ENCODE measurements at regions not wholly inside any gene's neighbourhood (a gene's known extent, or its start where the extent isn't known, plus 50 kb on each side); places are given as distances from the start of the nearest gene placed in this dataset.

- Mint-ChIP-seq H3K36me3 (no peaks in the 10 kb centered on the region), H3K4me3 (no peak overlapping the region), H3K27ac (no peak overlapping the region), H3K27me3 (peaks cover 2% of the 10 kb centered on the region), H3K9me3 (ENCODE audit: low read depth) (no peaks in the 10 kb centered on the region), H3K4me1 (ENCODE audit: low read depth) (no peaks in the 10 kb centered on the region)
Measured at GRCh38 chr1:55955016-55955621, 624.2 kb downstream of the PLPP3 start.

GRCh38 chr1:55951291-55951690 is 628.1 kb downstream of the PLPP3 start:
- peaks cover 5% of the 10 kb centered on the region for H3K27me3 Mint-ChIP-seq
- no peaks in the 10 kb centered on the region for H3K4me1 Mint-ChIP-seq (ENCODE audit: low read depth)
- H3K9me3 Mint-ChIP-seq (ENCODE audit: low read depth): no peaks in the 10 kb centered on the region
- no peak overlapping the region for H3K27ac Mint-ChIP-seq
- H3K36me3 Mint-ChIP-seq: no peaks in the 10 kb centered on the region
- H3K4me3 Mint-ChIP-seq: no peak overlapping the region

- Mint-ChIP-seq H3K4me3 (no peak overlapping the region), H3K9me3 (ENCODE audit: low read depth) (no peaks in the 10 kb centered on the region), H3K27me3 (peaks cover 2% of the 10 kb centered on the region), H3K27ac (no peak overlapping the region), H3K4me1 (ENCODE audit: low read depth) (no peaks in the 10 kb centered on the region), H3K36me3 (no peaks in the 10 kb centered on the region)
Measured at GRCh38 chr1:55947446-55947845, 631.9 kb downstream of the PLPP3 start.

GRCh38 chr1:55943721-55944435 is 635.5 kb downstream of the PLPP3 start:
- Mint-ChIP-seq H3K4me1 (ENCODE audit: low read depth) (no peaks in the 10 kb centered on the region), H3K27me3 (no peaks in the 10 kb centered on the region), H3K27ac (no peak overlapping the region), H3K36me3 (no peaks in the 10 kb centered on the region), H3K9me3 (ENCODE audit: low read depth) (no peaks in the 10 kb centered on the region), H3K4me3 (no peak overlapping the region)

- Mint-ChIP-seq H3K4me3 (no peak overlapping the region), H3K27ac (no peak overlapping the region), H3K9me3 (ENCODE audit: low read depth) (no peaks in the 10 kb centered on the region), H3K36me3 (no peaks in the 10 kb centered on the region), H3K27me3 (no peaks in the 10 kb centered on the region), H3K4me1 (ENCODE audit: low read depth) (no peaks in the 10 kb centered on the region)
Measured at GRCh38 chr1:55943012-55943411, 636.4 kb downstream of the PLPP3 start.

GRCh38 chr1:55939866-55940265 is 639.5 kb downstream of the PLPP3 start:
- Mint-ChIP-seq H3K4me1 (ENCODE audit: low read depth) (no peaks in the 10 kb centered on the region), H3K4me3 (no peak overlapping the region), H3K27ac (no peak overlapping the region), H3K36me3 (no peaks in the 10 kb centered on the region), H3K27me3 (no peaks in the 10 kb centered on the region), H3K9me3 (ENCODE audit: low read depth) (peaks cover 8% of the 10 kb centered on the region)

GRCh38 chr1:55938861-55939260 is 640.5 kb downstream of the PLPP3 start:
- Mint-ChIP-seq H3K27ac (no peak overlapping the region), H3K4me1 (ENCODE audit: low read depth) (no peaks in the 10 kb centered on the region), H3K36me3 (no peaks in the 10 kb centered on the region), H3K27me3 (no peaks in the 10 kb centered on the region), H3K9me3 (ENCODE audit: low read depth) (peaks cover 8% of the 10 kb centered on the region), H3K4me3 (no peak overlapping the region)

GRCh38 chr1:55938376-55938850 is 641.0 kb downstream of the PLPP3 start:
- peaks cover 8% of the 10 kb centered on the region for H3K9me3 Mint-ChIP-seq (ENCODE audit: low read depth)
- no peak overlapping the region for H3K27ac Mint-ChIP-seq
- H3K4me3 Mint-ChIP-seq: no peak overlapping the region
- H3K27me3 Mint-ChIP-seq: no peaks in the 10 kb centered on the region
- H3K4me1 Mint-ChIP-seq (ENCODE audit: low read depth): no peaks in the 10 kb centered on the region
- H3K36me3 Mint-ChIP-seq: no peaks in the 10 kb centered on the region

- Mint-ChIP-seq H3K27me3 (no peaks in the 10 kb centered on the region), H3K27ac (no peak overlapping the region), H3K9me3 (ENCODE audit: low read depth) (peaks cover 8% of the 10 kb centered on the region), H3K4me3 (no peak overlapping the region), H3K36me3 (no peaks in the 10 kb centered on the region), H3K4me1 (ENCODE audit: low read depth) (no peaks in the 10 kb centered on the region)
Measured at GRCh38 chr1:55937840-55938375, 641.5 kb downstream of the PLPP3 start.

GRCh38 chr1:55935236-55935635 is 644.1 kb downstream of the PLPP3 start:
- Mint-ChIP-seq H3K4me1 (ENCODE audit: low read depth) (no peaks in the 10 kb centered on the region), H3K9me3 (ENCODE audit: low read depth) (peaks cover 8% of the 10 kb centered on the region), H3K36me3 (no peaks in the 10 kb centered on the region), H3K27ac (no peak overlapping the region), H3K27me3 (peaks cover 3% of the 10 kb centered on the region), H3K4me3 (no peak overlapping the region)

GRCh38 chr1:55932402-55932801 is 647.0 kb downstream of the PLPP3 start:
- Mint-ChIP-seq H3K4me1 (ENCODE audit: low read depth) (no peaks in the 10 kb centered on the region), H3K27me3 (peaks cover 3% of the 10 kb centered on the region), H3K9me3 (ENCODE audit: low read depth) (peaks cover 8% of the 10 kb centered on the region), H3K36me3 (no peaks in the 10 kb centered on the region), H3K4me3 (no peak overlapping the region), H3K27ac (no peak overlapping the region)

GRCh38 chr1:55931081-55931940 is 648.1 kb downstream of the PLPP3 start:
- Mint-ChIP-seq H3K27me3 (peaks cover 5% of the 10 kb centered on the region), H3K9me3 (ENCODE audit: low read depth) (peaks cover 5% of the 10 kb centered on the region), H3K36me3 (no peaks in the 10 kb centered on the region)

GRCh38 chr1:55929652-55930051 is 649.7 kb downstream of the PLPP3 start:
- H3K27ac Mint-ChIP-seq: no peak overlapping the region
- no peaks in the 10 kb centered on the region for H3K36me3 Mint-ChIP-seq
- no peaks in the 10 kb centered on the region for H3K9me3 Mint-ChIP-seq (ENCODE audit: low read depth)
- peaks cover 7% of the 10 kb centered on the region for H3K27me3 Mint-ChIP-seq
- H3K4me3 Mint-ChIP-seq: no peak overlapping the region
- no peaks in the 10 kb centered on the region for H3K4me1 Mint-ChIP-seq (ENCODE audit: low read depth)

More at GRCh38 chr1:55931081-55931940, 648.1 kb downstream of the PLPP3 start:
- H3K4me1 Mint-ChIP-seq (ENCODE audit: low read depth): no peaks in the 10 kb centered on the region
- no peak overlapping the region for H3K4me3 Mint-ChIP-seq
- no peak overlapping the region for H3K27ac Mint-ChIP-seq

- H3K27me3 Mint-ChIP-seq: peaks cover 7% of the 10 kb centered on the region
- no peaks in the 10 kb centered on the region for H3K9me3 Mint-ChIP-seq (ENCODE audit: low read depth)
- no peak overlapping the region for H3K4me3 Mint-ChIP-seq
- H3K4me1 Mint-ChIP-seq (ENCODE audit: low read depth): no peaks in the 10 kb centered on the region
- no peak overlapping the region for H3K27ac Mint-ChIP-seq
- no peaks in the 10 kb centered on the region for H3K36me3 Mint-ChIP-seq
Measured at GRCh38 chr1:55928576-55928975, 650.8 kb downstream of the PLPP3 start.

All from activated naive CD8-positive, alpha-beta T cell (primary cell).